8988T (cell line): ENCODE measurements at regions not wholly inside any gene's neighbourhood (a gene's known extent, or its start where the extent isn't known, plus 50 kb on each side); places are given as distances from the start of the nearest gene placed in this dataset.

Source experiments
- DNase-seq: peaks from one replicate; pipeline ENCODE4 v3.0.0; 2011

GRCh38 chr9:87427851-87428506 lies 69.7 kb upstream of the DAPK1 start:
- no peak for DNase-seq

GRCh38 chr9:87428659-87429058 lies 69.0 kb upstream of the DAPK1 start:
- no peak for DNase-seq

DNA sequence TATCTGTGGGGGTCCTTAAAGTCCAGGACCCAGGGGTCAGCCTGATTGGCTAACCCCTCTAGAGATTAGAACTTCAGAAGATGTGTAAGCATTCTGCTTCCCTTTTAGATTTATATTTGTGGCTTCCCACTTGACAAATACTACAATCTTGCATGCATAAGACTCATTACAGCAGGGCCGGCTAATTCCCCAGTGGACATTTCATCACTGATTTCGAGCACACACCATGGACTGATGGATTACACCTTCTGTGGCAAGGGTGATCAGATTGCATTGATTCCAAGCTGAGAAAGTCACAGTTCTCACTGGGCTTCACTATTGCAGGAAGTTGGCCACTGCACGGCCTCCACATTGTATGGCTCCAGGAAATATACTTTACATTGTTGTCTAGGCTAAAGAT lies 65.8 kb upstream of the DAPK1 start:
- DNase-seq, result no peak

DNA sequence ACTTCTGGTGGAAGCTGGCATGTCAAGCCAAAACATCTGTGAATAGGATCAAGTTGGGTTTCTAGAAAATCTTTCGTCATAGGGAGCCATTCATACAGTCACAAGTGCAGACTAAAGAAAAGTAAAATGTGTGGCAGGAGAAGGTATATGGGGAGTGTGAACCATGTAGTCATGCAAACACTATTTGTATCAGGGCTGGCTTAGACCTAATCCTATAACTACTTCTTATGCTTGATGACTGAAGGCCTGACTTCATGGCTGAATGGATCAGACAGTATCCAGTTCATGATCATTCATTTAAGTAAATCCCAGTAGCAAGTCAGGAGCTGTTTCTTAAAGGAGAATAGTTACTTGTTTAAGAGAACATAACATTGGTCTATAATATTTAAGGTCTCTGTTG lies 63.8 kb upstream of the DAPK1 start:
- DNase-seq, result no peak

DNA sequence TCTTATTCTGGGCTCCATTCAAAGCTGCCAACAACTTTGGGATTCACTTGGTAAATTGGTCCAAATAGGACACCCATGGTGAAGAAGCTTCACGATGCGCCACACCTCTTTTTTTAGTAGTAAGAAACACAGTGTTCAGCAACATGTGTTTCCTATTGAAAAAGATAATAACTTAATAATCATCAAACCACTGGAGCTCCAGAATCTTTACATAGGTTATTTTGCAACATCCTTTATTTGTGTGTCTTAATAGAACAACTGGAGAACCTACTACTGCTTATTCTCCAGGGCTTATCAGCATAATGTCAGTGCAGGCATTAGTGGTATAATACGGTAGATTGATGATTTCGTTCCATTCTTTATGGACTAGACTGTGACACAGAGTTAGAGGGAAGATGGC lies 63.3 kb upstream of the DAPK1 start:
- no peak for DNase-seq

DNA sequence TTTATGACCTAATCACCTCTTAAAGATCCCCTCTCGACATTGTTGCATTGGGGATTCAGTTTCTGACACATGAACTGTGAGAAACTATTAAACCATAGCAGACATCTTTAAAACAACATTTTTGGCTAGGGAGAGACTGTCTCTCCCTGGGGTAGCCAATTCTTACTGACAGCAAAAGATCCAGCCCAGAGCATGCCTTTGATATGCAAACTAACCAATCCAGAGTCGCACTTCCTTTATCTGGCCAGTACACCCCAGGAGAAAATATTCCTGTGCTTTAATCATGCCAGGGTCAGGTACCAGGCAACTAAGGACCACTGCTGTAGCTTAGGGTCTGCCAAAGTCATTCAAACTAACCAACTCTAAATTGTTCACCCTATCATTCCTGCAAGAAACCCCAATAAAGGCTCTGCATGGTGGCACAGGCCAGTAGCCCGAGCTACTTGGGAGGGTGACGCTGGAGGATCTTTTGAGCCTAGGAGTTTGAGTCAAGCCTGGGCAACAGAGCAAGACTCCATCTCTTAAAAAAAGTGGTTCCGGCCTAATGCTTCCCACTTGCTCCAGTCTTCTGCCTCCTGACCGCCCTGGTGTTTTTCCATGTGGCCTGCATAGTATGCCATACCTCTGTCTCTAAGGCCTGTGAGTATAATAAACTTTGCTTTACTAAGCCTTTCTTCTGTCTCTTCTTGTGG lies 62.3 kb upstream of the DAPK1 start:
- DNase-seq, result no peak

DNA sequence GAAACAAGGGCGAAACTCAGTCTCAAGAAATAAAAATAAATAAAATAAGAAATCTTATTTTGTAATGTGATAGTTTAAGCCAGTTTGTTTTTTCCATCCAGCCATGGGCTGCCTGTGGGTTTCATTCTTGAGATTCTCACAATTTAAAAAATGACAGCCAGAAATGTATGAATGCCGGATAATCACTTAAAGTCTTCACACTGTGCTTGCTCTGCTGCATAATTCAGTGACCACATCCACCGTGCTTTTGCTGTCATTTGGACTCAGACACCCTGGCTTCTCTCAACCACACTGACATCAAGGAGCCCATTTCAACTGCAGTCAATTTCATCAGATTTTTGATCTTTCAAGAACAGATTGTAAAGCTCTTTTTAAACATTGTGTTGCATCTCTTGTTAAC lies 61.0 kb upstream of the DAPK1 start:
- no peak for DNase-seq

- no peak for DNase-seq
These were observed 59.7 kb upstream of the DAPK1 start for GRCh38 chr9:87437966-87438365.

GRCh38 chr9:87441251-87441650 lies 56.4 kb upstream of the DAPK1 start:
- DNase-seq, result no peak

DNA sequence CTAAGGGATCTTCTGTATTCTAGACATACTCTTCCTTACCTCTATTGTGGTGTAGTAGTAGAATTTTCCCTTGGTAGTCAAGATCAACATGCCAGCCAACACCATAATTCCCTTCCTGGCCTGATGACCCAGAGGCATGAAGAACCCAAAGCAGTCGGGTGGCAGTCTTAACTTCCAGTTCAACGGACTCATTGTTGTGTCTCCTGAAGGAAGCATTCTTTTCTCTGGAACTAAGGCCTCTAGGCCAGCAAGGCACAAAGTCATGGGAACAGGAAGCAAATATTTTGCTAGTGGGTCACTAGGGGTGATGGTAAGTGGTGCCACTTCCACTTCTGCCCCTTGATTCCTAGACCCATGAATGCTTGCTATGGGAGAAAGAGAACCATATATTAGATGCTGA lies 55.2 kb upstream of the DAPK1 start:
- DNase-seq, result no peak

DNA sequence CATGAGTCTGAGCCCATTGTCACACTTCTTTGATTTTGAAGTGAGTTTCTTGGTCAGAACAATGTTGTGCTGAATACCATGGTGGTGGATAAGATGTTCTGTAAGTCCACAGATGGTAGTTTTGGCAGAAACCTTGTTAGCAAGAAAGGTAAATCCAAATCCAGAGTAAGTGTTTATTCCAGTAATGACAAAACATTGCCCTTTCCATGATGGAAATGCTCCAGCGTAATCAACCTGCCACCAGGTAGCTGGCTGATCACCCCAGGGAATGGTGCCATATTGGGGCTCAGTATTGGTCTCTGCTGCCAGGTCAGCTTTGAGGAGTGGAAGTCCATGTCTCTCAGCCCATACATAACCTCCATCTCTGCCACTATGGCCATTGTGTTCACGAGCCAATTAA lies 54.7 kb upstream of the DAPK1 start:
- no peak for DNase-seq

DNA sequence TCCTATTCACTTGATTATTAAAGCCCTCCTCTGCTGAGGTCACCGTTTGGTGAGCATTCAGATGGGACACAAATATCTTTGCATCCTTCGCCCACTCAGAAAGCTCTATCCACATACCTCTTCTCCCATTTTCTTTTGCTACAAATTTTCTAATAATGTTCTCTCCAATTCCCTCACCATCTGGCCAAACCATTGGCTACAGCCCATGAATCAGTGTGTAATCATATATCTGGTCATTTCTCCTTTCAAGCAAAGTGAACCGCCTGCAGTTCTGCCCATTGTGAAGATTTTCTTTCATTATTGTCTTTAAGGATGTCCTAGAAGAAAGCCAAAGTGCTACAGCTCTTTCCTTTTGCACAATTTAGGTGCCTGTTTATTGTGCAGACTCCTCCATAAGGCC lies 54.2 kb upstream of the DAPK1 start:
- no peak for DNase-seq

GRCh38 chr9:87445646-87446045 lies 52.0 kb upstream of the DAPK1 start:
- peak; percentile 20 for DNase-seq

GRCh38 chr9:87446527-87446926 lies 51.1 kb upstream of the DAPK1 start:
- DNase-seq, result no peak

- no peak for DNase-seq
These were observed 49.9 kb upstream of the DAPK1 start for GRCh38 chr9:87447547-87448432.
